ENCODE measurements at regions not wholly inside any gene's neighbourhood (a gene's known extent, or its start where the extent isn't known, plus 50 kb on each side); places are given as distances from the start of the nearest gene placed in this dataset.

DNA sequence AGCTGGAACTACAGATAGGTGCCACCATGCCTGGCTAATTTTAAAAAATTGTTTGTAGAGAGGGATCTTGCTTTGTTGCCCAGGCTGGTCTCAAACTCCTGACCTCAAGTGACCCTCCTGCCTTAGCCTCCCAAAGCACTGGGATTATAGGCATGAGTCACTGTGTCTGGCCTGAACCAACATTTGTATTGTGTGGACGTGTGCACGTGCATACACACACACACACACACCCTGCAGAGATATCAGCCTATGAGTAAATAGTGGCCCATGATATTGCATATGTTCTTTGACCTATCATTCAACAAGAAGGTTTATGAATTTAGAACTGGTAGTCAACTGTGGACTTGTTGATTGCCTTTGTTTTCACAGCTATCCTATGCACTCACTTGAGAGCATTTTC is 161.6 kb downstream of the BAMBI start:
- H3K9me3 ChIP-seq (ENCODE audit: control insufficient read depth, low read depth, low read length), result no peaks in the 10 kb centered on the region
- FAIRE-seq (no peak), DNase-seq (ENCODE audit: low read depth, low spot score) (no peak)
- H3K36me3 ChIP-seq (ENCODE audit: control insufficient read depth in 2 of 2, extremely low read depth in 1 of 2, insufficient read depth in 2 of 2, low read length in 2 of 2), result no peaks in the 10 kb centered on the region
- no peaks in the 10 kb centered on the region for H4K20me1 ChIP-seq (ENCODE audit: control insufficient read depth, extremely low read depth, insufficient read depth, low read length)
- no peaks in the 10 kb centered on the region for H3K4me1 ChIP-seq (ENCODE audit: control insufficient read depth, extremely low read depth, insufficient read depth, low read length)
- H3K9ac ChIP-seq (ENCODE audit: control insufficient read depth, extremely low read depth, insufficient read depth, low read length), result no peak overlapping the region
- H3K9me1 ChIP-seq (ENCODE audit: control insufficient read depth, extremely low read depth, insufficient read depth, low read length), result no peaks in the 10 kb centered on the region
- dilution Hi-C loops (cut with MboI; ENCODE audit: extremely low pct_ligation_motif_present, low sequenced_read_pairs), result no loop called here
- no peaks in the 10 kb centered on the region for H3K27me3 ChIP-seq (ENCODE audit: control insufficient read depth, extremely low read depth, insufficient read depth, low read length)
- no peak overlapping the region for H3K4me3 ChIP-seq (ENCODE audit: control insufficient read depth in 2 of 3, extremely low read depth in 1 of 3, insufficient read depth in 2 of 3, low read depth in 1 of 3, low read length in 3 of 3)
- no peak overlapping the region for H3K27ac ChIP-seq (ENCODE audit: control insufficient read depth, insufficient read depth, low read length)
- H3K4me2 ChIP-seq (ENCODE audit: control insufficient read depth, extremely low read depth, insufficient read depth, low read depth, low read length), result no peak overlapping the region
- H3K79me2 ChIP-seq (ENCODE audit: control insufficient read depth, insufficient read depth, low read length), result no peaks in the 10 kb centered on the region
- H2AFZ ChIP-seq (ENCODE audit: control insufficient read depth, low read length), result no peak overlapping the region
- TF ChIP-seq, protein P1, sequence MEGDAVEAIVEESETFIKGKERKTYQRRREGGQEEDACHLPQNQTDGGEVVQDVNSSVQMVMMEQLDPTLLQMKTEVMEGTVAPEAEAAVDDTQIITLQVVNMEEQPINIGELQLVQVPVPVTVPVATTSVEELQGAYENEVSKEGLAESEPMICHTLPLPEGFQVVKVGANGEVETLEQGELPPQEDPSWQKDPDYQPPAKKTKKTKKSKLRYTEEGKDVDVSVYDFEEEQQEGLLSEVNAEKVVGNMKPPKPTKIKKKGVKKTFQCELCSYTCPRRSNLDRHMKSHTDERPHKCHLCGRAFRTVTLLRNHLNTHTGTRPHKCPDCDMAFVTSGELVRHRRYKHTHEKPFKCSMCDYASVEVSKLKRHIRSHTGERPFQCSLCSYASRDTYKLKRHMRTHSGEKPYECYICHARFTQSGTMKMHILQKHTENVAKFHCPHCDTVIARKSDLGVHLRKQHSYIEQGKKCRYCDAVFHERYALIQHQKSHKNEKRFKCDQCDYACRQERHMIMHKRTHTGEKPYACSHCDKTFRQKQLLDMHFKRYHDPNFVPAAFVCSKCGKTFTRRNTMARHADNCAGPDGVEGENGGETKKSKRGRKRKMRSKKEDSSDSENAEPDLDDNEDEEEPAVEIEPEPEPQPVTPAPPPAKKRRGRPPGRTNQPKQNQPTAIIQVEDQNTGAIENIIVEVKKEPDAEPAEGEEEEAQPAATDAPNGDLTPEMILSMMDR (optimal IDR thresholded peaks at IDR 0.05 in 1 of 3, IDR thresholded peaks at IDR 0.05 in 1 of 3, conservative IDR thresholded peaks at IDR 0.05 in 1 of 3; ENCODE audit: extremely low read depth in 1 of 3, insufficient read depth in 2 of 3, low read length in 3 of 3), result no peak
- TF ChIP-seq EZH2 (IDR thresholded peaks at IDR 0.05; ENCODE audit: low read length), result no peak

DNA sequence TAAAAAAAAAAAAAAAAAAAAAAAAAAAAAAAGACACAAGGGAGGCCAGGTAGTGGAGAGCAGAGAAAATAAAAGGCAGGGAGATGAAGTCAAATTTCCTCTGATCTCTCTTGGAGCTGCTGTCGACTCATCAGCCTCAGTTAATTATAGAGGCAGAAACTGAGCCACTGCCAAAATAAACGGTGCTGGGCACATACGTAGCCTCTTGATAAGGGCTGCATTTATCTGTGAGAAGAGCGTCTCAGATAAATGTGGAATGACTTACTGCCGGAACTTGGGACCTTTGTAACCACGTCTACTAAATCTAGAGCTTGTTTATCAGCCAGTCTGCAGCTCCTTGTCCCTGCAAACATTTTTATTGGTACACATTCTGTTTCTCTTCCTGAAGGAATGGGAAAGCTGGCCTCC is 162.3 kb downstream of the BAMBI start:
- Histone ChIP-seq H3K36me3 (ENCODE audit: control insufficient read depth in 2 of 2, extremely low read depth in 1 of 2, insufficient read depth in 2 of 2, low read length in 2 of 2) (no peaks in the 10 kb centered on the region), H2AFZ (ENCODE audit: control insufficient read depth, low read length) (no peak overlapping the region), H3K4me2 (ENCODE audit: control insufficient read depth, extremely low read depth, insufficient read depth, low read depth, low read length) (no peak overlapping the region), H3K9ac (ENCODE audit: control insufficient read depth, extremely low read depth, insufficient read depth, low read length) (no peak overlapping the region), H3K9me3 (ENCODE audit: control insufficient read depth, low read depth, low read length) (no peaks in the 10 kb centered on the region), H3K27me3 (ENCODE audit: control insufficient read depth, extremely low read depth, insufficient read depth, low read length) (no peaks in the 10 kb centered on the region), H3K79me2 (ENCODE audit: control insufficient read depth, insufficient read depth, low read length) (no peaks in the 10 kb centered on the region), H3K4me3 (ENCODE audit: control insufficient read depth in 2 of 3, extremely low read depth in 1 of 3, insufficient read depth in 2 of 3, low read depth in 1 of 3, low read length in 3 of 3) (no peak overlapping the region), H4K20me1 (ENCODE audit: control insufficient read depth, extremely low read depth, insufficient read depth, low read length) (no peaks in the 10 kb centered on the region), H3K4me1 (ENCODE audit: control insufficient read depth, extremely low read depth, insufficient read depth, low read length) (no peaks in the 10 kb centered on the region), H3K9me1 (ENCODE audit: control insufficient read depth, extremely low read depth, insufficient read depth, low read length) (no peaks in the 10 kb centered on the region), H3K27ac (ENCODE audit: control insufficient read depth, insufficient read depth, low read length) (no peak overlapping the region)
- TF ChIP-seq, protein P1 (optimal IDR thresholded peaks at IDR 0.05 in 1 of 3, IDR thresholded peaks at IDR 0.05 in 1 of 3, conservative IDR thresholded peaks at IDR 0.05 in 1 of 3; ENCODE audit: extremely low read depth in 1 of 3, insufficient read depth in 2 of 3, low read length in 3 of 3), result no peak
- no peak for TF ChIP-seq EZH2 (IDR thresholded peaks at IDR 0.05; ENCODE audit: low read length)
- no peak for FAIRE-seq
- dilution Hi-C loops (cut with MboI; ENCODE audit: extremely low pct_ligation_motif_present, low sequenced_read_pairs), result no loop called here
- DNase-seq (ENCODE audit: low read depth, low spot score), result no peak
